ENCODE measurements at regions not wholly inside any gene's neighbourhood (a gene's known extent, or its start where the extent isn't known, plus 50 kb on each side); places are given as distances from the start of the nearest gene placed in this dataset.

GRCh38 chr2:145601361-145601925, 1081.5 kb upstream of the ZEB2 start:
- Histone ChIP-seq H3K4me1 (ENCODE audit: control insufficient read depth, insufficient read depth, low read length) (no peaks in the 10 kb centered on the region), H3K36me3 (ENCODE audit: control insufficient read depth, insufficient read depth, low read length) (no peaks in the 10 kb centered on the region), H3K27ac (ENCODE audit: low read depth, low read length) (no peak overlapping the region), H3K4me3 (ENCODE audit: low read depth, low read length) (no peak overlapping the region), H3K27me3 (ENCODE audit: control insufficient read depth, insufficient read depth, low read length) (no peaks in the 10 kb centered on the region), H3K9me3 (ENCODE audit: control insufficient read depth, insufficient read depth, low read length) (no peaks in the 10 kb centered on the region)
- no CpG with 5 or more reads among the region's 1 CpG for WGBS (ENCODE audit: insufficient coverage)
- DNase-seq (ENCODE audit: low read depth in 4 of 6, low spot score in 6 of 6): peak in 3 of 6 donors; percentile 4 to 79 (median 61)

- H3K4me3 ChIP-seq (ENCODE audit: low read depth, low read length): no peak overlapping the region
- no peaks in the 10 kb centered on the region for H3K4me1 ChIP-seq (ENCODE audit: control insufficient read depth, insufficient read depth, low read length)
- H3K27me3 ChIP-seq (ENCODE audit: control insufficient read depth, insufficient read depth, low read length): no peaks in the 10 kb centered on the region
- no peaks in the 10 kb centered on the region for H3K9me3 ChIP-seq (ENCODE audit: control insufficient read depth, insufficient read depth, low read length)
- DNase-seq (ENCODE audit: low read depth in 4 of 6, low spot score in 6 of 6): no peak
- no peaks in the 10 kb centered on the region for H3K36me3 ChIP-seq (ENCODE audit: control insufficient read depth, insufficient read depth, low read length)
- no peak overlapping the region for H3K27ac ChIP-seq (ENCODE audit: low read depth, low read length)
- WGBS (ENCODE audit: insufficient coverage): 67% methylated on average over 1 of the region's 1 CpG
These were observed 1080.9 kb upstream of the ZEB2 start for GRCh38 chr2:145600811-145601210.

GRCh38 chr2:145599756-145600155, 1079.8 kb upstream of the ZEB2 start:
- H3K9me3 ChIP-seq (ENCODE audit: control insufficient read depth, insufficient read depth, low read length): no peaks in the 10 kb centered on the region
- H3K4me3 ChIP-seq (ENCODE audit: low read depth, low read length): no peak overlapping the region
- no peak for DNase-seq (ENCODE audit: low read depth in 4 of 6, low spot score in 6 of 6)
- H3K4me1 ChIP-seq (ENCODE audit: control insufficient read depth, insufficient read depth, low read length): no peaks in the 10 kb centered on the region
- no peaks in the 10 kb centered on the region for H3K36me3 ChIP-seq (ENCODE audit: control insufficient read depth, insufficient read depth, low read length)
- H3K27ac ChIP-seq (ENCODE audit: low read depth, low read length): no peak overlapping the region
- no peaks in the 10 kb centered on the region for H3K27me3 ChIP-seq (ENCODE audit: control insufficient read depth, insufficient read depth, low read length)

GRCh38 chr2:145598434-145598833, 1078.5 kb upstream of the ZEB2 start:
- H3K9me3 ChIP-seq (ENCODE audit: control insufficient read depth, insufficient read depth, low read length): no peaks in the 10 kb centered on the region
- H3K4me3 ChIP-seq (ENCODE audit: low read depth, low read length): no peak overlapping the region
- no peaks in the 10 kb centered on the region for H3K4me1 ChIP-seq (ENCODE audit: control insufficient read depth, insufficient read depth, low read length)
- no peaks in the 10 kb centered on the region for H3K36me3 ChIP-seq (ENCODE audit: control insufficient read depth, insufficient read depth, low read length)
- H3K27ac ChIP-seq (ENCODE audit: low read depth, low read length): no peak overlapping the region
- no CpG with 5 or more reads among the region's 4 CpGs for WGBS (ENCODE audit: insufficient coverage)
- DNase-seq (ENCODE audit: low read depth in 4 of 6, low spot score in 6 of 6): no peak
- H3K27me3 ChIP-seq (ENCODE audit: control insufficient read depth, insufficient read depth, low read length): no peaks in the 10 kb centered on the region

- Histone ChIP-seq H3K4me3 (ENCODE audit: low read depth, low read length) (no peak overlapping the region), H3K4me1 (ENCODE audit: control insufficient read depth, insufficient read depth, low read length) (no peaks in the 10 kb centered on the region), H3K27me3 (ENCODE audit: control insufficient read depth, insufficient read depth, low read length) (no peaks in the 10 kb centered on the region), H3K27ac (ENCODE audit: low read depth, low read length) (no peak overlapping the region), H3K36me3 (ENCODE audit: control insufficient read depth, insufficient read depth, low read length) (no peaks in the 10 kb centered on the region), H3K9me3 (ENCODE audit: control insufficient read depth, insufficient read depth, low read length) (no peaks in the 10 kb centered on the region)
- peak in 1 of 6 donors; percentile 20 for DNase-seq (ENCODE audit: low read depth in 4 of 6, low spot score in 6 of 6)
These were observed 1077.9 kb upstream of the ZEB2 start for GRCh38 chr2:145597809-145598208.

- no CpG with 5 or more reads among the region's 1 CpG for WGBS (ENCODE audit: insufficient coverage)
- no peaks in the 10 kb centered on the region for H3K27me3 ChIP-seq (ENCODE audit: control insufficient read depth, insufficient read depth, low read length)
- H3K36me3 ChIP-seq (ENCODE audit: control insufficient read depth, insufficient read depth, low read length): no peaks in the 10 kb centered on the region
- no peaks in the 10 kb centered on the region for H3K4me1 ChIP-seq (ENCODE audit: control insufficient read depth, insufficient read depth, low read length)
- H3K9me3 ChIP-seq (ENCODE audit: control insufficient read depth, insufficient read depth, low read length): no peaks in the 10 kb centered on the region
- no peak for DNase-seq (ENCODE audit: low read depth in 4 of 6, low spot score in 6 of 6)
- no peak overlapping the region for H3K4me3 ChIP-seq (ENCODE audit: low read depth, low read length)
- no peak overlapping the region for H3K27ac ChIP-seq (ENCODE audit: low read depth, low read length)
These were observed 1077.1 kb upstream of the ZEB2 start for GRCh38 chr2:145597006-145597405.

GRCh38 chr2:145596416-145596815, 1076.5 kb upstream of the ZEB2 start:
- no peak overlapping the region for H3K4me3 ChIP-seq (ENCODE audit: low read depth, low read length)
- 100% methylated on average over 1 of the region's 3 CpGs for WGBS (ENCODE audit: insufficient coverage)
- no peaks in the 10 kb centered on the region for H3K36me3 ChIP-seq (ENCODE audit: control insufficient read depth, insufficient read depth, low read length)
- no peak overlapping the region for H3K27ac ChIP-seq (ENCODE audit: low read depth, low read length)
- no peaks in the 10 kb centered on the region for H3K27me3 ChIP-seq (ENCODE audit: control insufficient read depth, insufficient read depth, low read length)
- DNase-seq (ENCODE audit: low read depth in 4 of 6, low spot score in 6 of 6): no peak
- no peaks in the 10 kb centered on the region for H3K4me1 ChIP-seq (ENCODE audit: control insufficient read depth, insufficient read depth, low read length)
- H3K9me3 ChIP-seq (ENCODE audit: control insufficient read depth, insufficient read depth, low read length): no peaks in the 10 kb centered on the region

GRCh38 chr2:145595296-145595695, 1075.4 kb upstream of the ZEB2 start:
- no peaks in the 10 kb centered on the region for H3K4me1 ChIP-seq (ENCODE audit: control insufficient read depth, insufficient read depth, low read length)
- no peak for DNase-seq (ENCODE audit: low read depth in 4 of 6, low spot score in 6 of 6)
- H3K27ac ChIP-seq (ENCODE audit: low read depth, low read length): no peak overlapping the region
- H3K36me3 ChIP-seq (ENCODE audit: control insufficient read depth, insufficient read depth, low read length): no peaks in the 10 kb centered on the region
- no peaks in the 10 kb centered on the region for H3K27me3 ChIP-seq (ENCODE audit: control insufficient read depth, insufficient read depth, low read length)
- no peak overlapping the region for H3K4me3 ChIP-seq (ENCODE audit: low read depth, low read length)
- no peaks in the 10 kb centered on the region for H3K9me3 ChIP-seq (ENCODE audit: control insufficient read depth, insufficient read depth, low read length)
- WGBS (ENCODE audit: insufficient coverage): 80% methylated on average over 2 of the region's 3 CpGs

GRCh38 chr2:145593991-145594614, 1074.2 kb upstream of the ZEB2 start:
- Histone ChIP-seq H3K27me3 (ENCODE audit: control insufficient read depth, insufficient read depth, low read length) (no peaks in the 10 kb centered on the region), H3K9me3 (ENCODE audit: control insufficient read depth, insufficient read depth, low read length) (no peaks in the 10 kb centered on the region), H3K27ac (ENCODE audit: low read depth, low read length) (no peak overlapping the region), H3K36me3 (ENCODE audit: control insufficient read depth, insufficient read depth, low read length) (no peaks in the 10 kb centered on the region), H3K4me3 (ENCODE audit: low read depth, low read length) (no peak overlapping the region), H3K4me1 (ENCODE audit: control insufficient read depth, insufficient read depth, low read length) (no peaks in the 10 kb centered on the region)
- peak in 1 of 6 donors; percentile 11 for DNase-seq (ENCODE audit: low read depth in 4 of 6, low spot score in 6 of 6)
- WGBS (ENCODE audit: insufficient coverage): no CpG with 5 or more reads among the region's 2 CpGs

GRCh38 chr2:145593280-145593679, 1073.4 kb upstream of the ZEB2 start:
- H3K27ac ChIP-seq (ENCODE audit: low read depth, low read length): no peak overlapping the region
- no peaks in the 10 kb centered on the region for H3K4me1 ChIP-seq (ENCODE audit: control insufficient read depth, insufficient read depth, low read length)
- H3K4me3 ChIP-seq (ENCODE audit: low read depth, low read length): no peak overlapping the region
- H3K27me3 ChIP-seq (ENCODE audit: control insufficient read depth, insufficient read depth, low read length): no peaks in the 10 kb centered on the region
- no peak for DNase-seq (ENCODE audit: low read depth in 4 of 6, low spot score in 6 of 6)
- H3K9me3 ChIP-seq (ENCODE audit: control insufficient read depth, insufficient read depth, low read length): no peaks in the 10 kb centered on the region
- no CpG with 5 or more reads among the region's 1 CpG for WGBS (ENCODE audit: insufficient coverage)
- no peaks in the 10 kb centered on the region for H3K36me3 ChIP-seq (ENCODE audit: control insufficient read depth, insufficient read depth, low read length)
